ENCODE measurements at regions not wholly inside any gene's neighbourhood (a gene's known extent, or its start where the extent isn't known, plus 50 kb on each side); places are given as distances from the start of the nearest gene placed in this dataset.

- no peak for TF ChIP-seq CTCF (IDR thresholded peaks at IDR 0.05)
- TF ChIP-seq POLR2A (IDR thresholded peaks at IDR 0.05) = no peak
Measured at GRCh38 chr11:116199182-116199581, 573.6 kb downstream of the BUD13 start.
